T-helper 17 cell (primary cell): ENCODE measurements at regions not wholly inside any gene's neighbourhood (a gene's known extent, or its start where the extent isn't known, plus 50 kb on each side); places are given as distances from the start of the nearest gene placed in this dataset.

ENCODE experiments used
- ATAC-seq: fragments of 150-1000 bp; cut with Tn5 transposase; 2 replicates; pipeline ENCODE4 v1.10.0; 2021; ENCODE audit warnings: mild to moderate bottlenecking, moderate library complexity
- DNase-seq, 3 donors: peaks; one replicate each; pipeline versions ENCODE4 v3.0.0 to v3.0.0-alpha.2; 2020 to 2021
- H3K9me3 ChIP-seq: one replicate; pipeline ENCODE4 v1.7.0; 2013; ENCODE audit warnings: low read length, mild to moderate bottlenecking; ENCODE audit not compliant: control insufficient read depth, poor library complexity, severe bottlenecking
- H3K27ac Mint-ChIP-seq: one replicate; pipeline ENCODE4 v1.8.0; 2022; ENCODE audit warnings: mild to moderate bottlenecking, moderate library complexity, mixed read lengths
- H3K27me3 Mint-ChIP-seq: one replicate; pipeline ENCODE4 v1.8.0; 2022; ENCODE audit warnings: mixed read lengths
- H3K36me3 Mint-ChIP-seq: one replicate; pipeline ENCODE4 v1.8.0; 2022; ENCODE audit warnings: low read depth, mixed read lengths
- H3K4me1 Mint-ChIP-seq: one replicate; pipeline ENCODE4 v1.8.0; 2022; ENCODE audit warnings: mild to moderate bottlenecking, mixed read lengths
- H3K4me3 Mint-ChIP-seq: one replicate; pipeline ENCODE4 v1.8.0; 2022; ENCODE audit warnings: mild to moderate bottlenecking, moderate library complexity, mixed read lengths

GRCh38 chr10:2414562-2414961 lies 652.8 kb upstream of the PFKP start:
- no peaks in the 10 kb centered on the region for H3K9me3 ChIP-seq
- Mint-ChIP-seq H3K4me1 (no peaks in the 10 kb centered on the region), H3K27ac (no peak overlapping the region), H3K27me3 (no peaks in the 10 kb centered on the region), H3K36me3 (no peaks in the 10 kb centered on the region), H3K4me3 (no peak overlapping the region)
- no peak for DNase-seq
- ATAC-seq, result no peak

DNA sequence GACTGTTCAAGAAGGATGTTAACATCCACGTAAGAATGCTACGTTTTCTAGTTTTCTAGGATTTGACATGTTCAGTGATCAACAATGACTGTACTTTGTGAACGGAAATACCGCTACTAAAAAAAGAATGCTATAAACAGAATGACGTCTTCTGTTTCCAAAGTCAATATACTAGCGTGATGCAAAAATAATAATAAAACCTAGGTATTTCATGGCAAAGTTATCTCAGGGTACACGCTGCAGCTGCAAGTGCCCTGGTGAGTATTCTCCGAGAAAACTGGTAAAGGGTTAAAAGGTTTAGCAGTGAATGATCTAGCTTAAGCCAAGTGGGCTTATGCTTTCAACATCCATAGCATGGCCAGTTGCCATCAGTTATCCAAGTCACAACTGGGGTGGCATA lies 653.3 kb upstream of the PFKP start:
- Mint-ChIP-seq H3K4me1 (no peaks in the 10 kb centered on the region), H3K27me3 (no peaks in the 10 kb centered on the region), H3K4me3 (no peak overlapping the region), H3K36me3 (no peaks in the 10 kb centered on the region), H3K27ac (no peak overlapping the region)
- ATAC-seq, result no peak
- DNase-seq, result no peak
- H3K9me3 ChIP-seq, result no peaks in the 10 kb centered on the region

DNA sequence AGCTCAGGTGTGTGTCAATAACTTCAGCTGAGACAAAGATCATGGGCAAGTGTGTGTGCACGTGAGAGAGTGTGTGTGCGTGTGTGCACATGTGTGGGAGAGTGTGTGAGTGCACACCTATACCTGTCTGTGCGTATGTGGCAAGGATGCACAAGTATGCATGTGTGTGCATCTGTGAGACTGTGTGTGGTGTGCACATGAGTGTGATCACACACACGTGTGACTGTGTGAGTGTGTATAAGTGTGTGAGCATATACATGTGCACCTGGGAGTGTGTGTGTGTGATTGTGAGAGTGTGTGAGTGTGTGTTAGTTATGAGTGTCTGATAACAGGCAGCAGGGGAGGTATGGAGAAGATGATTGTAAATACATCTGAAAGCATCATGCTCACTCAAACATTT lies 657.3 kb upstream of the PFKP start:
- no peaks in the 10 kb centered on the region for H3K27me3 Mint-ChIP-seq

GRCh38 chr10:2401459-2401858 lies 664.1 kb upstream of the ADARB2 start:
- ATAC-seq (no peak), DNase-seq (no peak)
- Mint-ChIP-seq H3K27me3 (peaks cover 15% of the 10 kb centered on the region), H3K4me1 (no peaks in the 10 kb centered on the region), H3K4me3 (no peak overlapping the region), H3K36me3 (no peaks in the 10 kb centered on the region), H3K27ac (no peak overlapping the region)
- no peaks in the 10 kb centered on the region for H3K9me3 ChIP-seq

More for the DNA sequence above, 657.3 kb upstream of the PFKP start:
- H3K4me3 Mint-ChIP-seq, result no peak overlapping the region
- ATAC-seq (no peak), DNase-seq (no peak)
- no peak overlapping the region for H3K27ac Mint-ChIP-seq
- H3K36me3 Mint-ChIP-seq, result no peaks in the 10 kb centered on the region
- no peaks in the 10 kb centered on the region for H3K9me3 ChIP-seq
- H3K4me1 Mint-ChIP-seq, result no peaks in the 10 kb centered on the region

GRCh38 chr10:2399482-2399881 lies 662.2 kb upstream of the ADARB2 start:
- ATAC-seq (no peak), DNase-seq (no peak)
- Mint-ChIP-seq H3K27ac (no peak overlapping the region), H3K4me1 (no peaks in the 10 kb centered on the region), H3K4me3 (no peak overlapping the region), H3K27me3 (peaks cover 17% of the 10 kb centered on the region), H3K36me3 (no peaks in the 10 kb centered on the region)
- H3K9me3 ChIP-seq, result no peaks in the 10 kb centered on the region

- no peak overlapping the region for H3K4me3 Mint-ChIP-seq
- no peaks in the 10 kb centered on the region for H3K36me3 Mint-ChIP-seq
- H3K4me1 Mint-ChIP-seq, result no peaks in the 10 kb centered on the region
- DNase-seq, result no peak
- peaks cover 4% of the 10 kb centered on the region for H3K27me3 Mint-ChIP-seq
- H3K9me3 ChIP-seq, result no peaks in the 10 kb centered on the region
- no peak overlapping the region for H3K27ac Mint-ChIP-seq
- no peak for ATAC-seq
Measured at GRCh38 chr10:2392145-2392812, 655.0 kb upstream of the ADARB2 start.

DNA sequence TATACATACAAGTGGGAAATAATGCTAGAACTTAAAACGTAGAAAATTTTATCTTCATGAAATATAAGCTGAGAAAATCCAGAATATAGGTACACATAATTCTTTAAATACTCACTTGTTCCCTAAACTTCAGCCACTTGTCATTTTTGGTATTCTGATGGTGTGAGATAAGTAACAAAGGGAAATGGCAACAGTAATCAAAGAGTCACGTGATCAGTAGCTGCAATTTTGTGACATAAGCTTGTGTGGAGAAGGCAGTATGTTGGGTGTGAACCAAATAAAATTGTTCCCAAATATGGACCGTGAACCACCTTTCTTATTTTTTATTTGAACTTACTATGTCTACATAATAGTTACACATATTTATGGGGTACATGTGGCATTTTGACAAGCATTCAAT lies 650.3 kb upstream of the ADARB2 start:
- no peak overlapping the region for H3K4me3 Mint-ChIP-seq
- H3K27ac Mint-ChIP-seq, result no peak overlapping the region
- H3K36me3 Mint-ChIP-seq, result no peaks in the 10 kb centered on the region
- no peak for ATAC-seq
- DNase-seq, result no peak
- H3K27me3 Mint-ChIP-seq, result no peaks in the 10 kb centered on the region
- H3K4me1 Mint-ChIP-seq, result no peaks in the 10 kb centered on the region
- no peaks in the 10 kb centered on the region for H3K9me3 ChIP-seq

GRCh38 chr10:2387261-2387660 lies 649.9 kb upstream of the ADARB2 start:
- ATAC-seq (no peak), DNase-seq (no peak)
- Mint-ChIP-seq H3K27ac (no peak overlapping the region), H3K4me1 (no peaks in the 10 kb centered on the region), H3K4me3 (no peak overlapping the region), H3K27me3 (no peaks in the 10 kb centered on the region), H3K36me3 (no peaks in the 10 kb centered on the region)
- H3K9me3 ChIP-seq, result no peaks in the 10 kb centered on the region

- Mint-ChIP-seq H3K27ac (no peak overlapping the region), H3K36me3 (no peaks in the 10 kb centered on the region), H3K4me3 (no peak overlapping the region), H3K27me3 (no peaks in the 10 kb centered on the region), H3K4me1 (no peaks in the 10 kb centered on the region)
- ATAC-seq (no peak), DNase-seq (no peak)
- H3K9me3 ChIP-seq, result no peaks in the 10 kb centered on the region
Measured at GRCh38 chr10:2380218-2380617, 642.9 kb upstream of the ADARB2 start.

GRCh38 chr10:2367083-2367482 lies 629.8 kb upstream of the ADARB2 start:
- no peaks in the 10 kb centered on the region for H3K36me3 Mint-ChIP-seq
- H3K27ac Mint-ChIP-seq, result no peak overlapping the region
- no peaks in the 10 kb centered on the region for H3K4me1 Mint-ChIP-seq
- ATAC-seq, result no peak
- H3K4me3 Mint-ChIP-seq, result no peak overlapping the region
- no peak for DNase-seq
- no peaks in the 10 kb centered on the region for H3K9me3 ChIP-seq
- peaks cover 7% of the 10 kb centered on the region for H3K27me3 Mint-ChIP-seq

GRCh38 chr10:2366264-2366931 lies 629.1 kb upstream of the ADARB2 start:
- no peak for DNase-seq
- Mint-ChIP-seq H3K36me3 (no peaks in the 10 kb centered on the region), H3K4me1 (no peaks in the 10 kb centered on the region), H3K27me3 (peaks cover 10% of the 10 kb centered on the region), H3K4me3 (no peak overlapping the region), H3K27ac (no peak overlapping the region)
- ATAC-seq, result no peak
- no peaks in the 10 kb centered on the region for H3K9me3 ChIP-seq

DNA sequence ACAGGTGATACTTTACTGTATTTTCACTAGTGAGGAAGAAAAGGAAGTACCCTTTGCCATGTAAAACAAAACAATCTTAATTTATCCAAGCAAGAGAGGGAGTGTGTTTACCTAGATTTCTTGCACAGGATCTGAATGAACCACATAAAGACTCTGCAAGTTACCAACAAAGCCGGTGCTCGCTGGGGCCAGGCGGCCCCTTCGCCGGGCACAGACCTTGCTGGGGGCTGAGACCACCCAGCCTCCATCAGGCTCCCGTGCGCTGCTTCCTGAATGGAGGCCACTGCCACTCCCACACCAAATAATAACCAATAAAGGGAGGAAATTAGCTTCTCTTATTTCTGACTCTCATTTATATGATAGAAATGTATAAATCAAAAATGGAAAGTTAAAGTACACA lies 625.0 kb upstream of the ADARB2 start:
- no peak overlapping the region for H3K4me3 Mint-ChIP-seq
- H3K4me1 Mint-ChIP-seq, result no peaks in the 10 kb centered on the region
- no peak overlapping the region for H3K27ac Mint-ChIP-seq
- DNase-seq, result no peak
- peaks cover 5% of the 10 kb centered on the region for H3K27me3 Mint-ChIP-seq
- H3K36me3 Mint-ChIP-seq, result no peaks in the 10 kb centered on the region
- H3K9me3 ChIP-seq, result no peaks in the 10 kb centered on the region
- no peak for ATAC-seq

DNA sequence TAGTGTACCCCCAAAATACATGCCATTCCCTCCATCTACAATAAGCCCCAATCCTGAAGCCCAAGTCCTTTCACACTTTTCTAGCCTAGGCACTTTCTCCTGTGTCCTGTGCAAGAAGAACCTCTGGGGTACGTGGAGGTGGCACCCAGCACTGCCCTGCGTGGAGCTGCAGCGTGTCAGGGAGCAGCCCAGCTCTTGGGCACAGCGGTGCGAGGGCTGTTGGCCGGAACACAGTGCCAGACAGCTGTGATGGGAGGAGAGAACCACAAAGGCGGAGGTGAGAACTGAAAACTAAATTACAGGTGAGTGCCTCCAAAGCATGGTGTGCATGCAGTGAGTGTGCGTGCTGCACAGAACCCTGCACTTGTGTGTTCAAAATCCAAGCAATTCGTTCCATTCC lies 621.3 kb upstream of the ADARB2 start:
- DNase-seq (no peak), ATAC-seq (no peak)
- no peaks in the 10 kb centered on the region for H3K4me1 Mint-ChIP-seq
- H3K27ac Mint-ChIP-seq, result no peak overlapping the region
- no peaks in the 10 kb centered on the region for H3K36me3 Mint-ChIP-seq
- H3K4me3 Mint-ChIP-seq, result no peak overlapping the region
- H3K9me3 ChIP-seq, result no peaks in the 10 kb centered on the region
- peaks cover 11% of the 10 kb centered on the region for H3K27me3 Mint-ChIP-seq

DNA sequence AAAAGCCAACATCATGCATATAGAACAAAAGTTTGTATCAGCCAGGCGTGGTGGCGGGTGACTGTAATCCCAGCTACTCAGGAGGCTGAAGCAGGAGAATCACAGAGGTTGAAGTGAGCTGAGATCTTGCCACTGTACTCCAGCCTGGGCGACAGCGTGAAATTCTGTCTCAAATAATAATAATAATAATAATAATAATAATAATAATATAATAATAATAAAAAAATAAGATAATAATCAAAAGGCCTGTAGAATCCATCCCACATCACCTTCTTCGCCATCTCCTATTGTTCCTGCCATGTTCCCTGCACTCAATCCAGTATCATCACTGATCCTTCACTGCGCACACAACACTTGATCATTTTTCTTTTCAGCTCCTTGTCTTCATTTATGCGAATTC lies 619.3 kb upstream of the ADARB2 start:
- Mint-ChIP-seq H3K27ac (no peak overlapping the region), H3K36me3 (no peaks in the 10 kb centered on the region), H3K4me1 (no peaks in the 10 kb centered on the region), H3K4me3 (no peak overlapping the region), H3K27me3 (peaks cover 5% of the 10 kb centered on the region)
- ATAC-seq, result no peak
- no peak for DNase-seq
- no peaks in the 10 kb centered on the region for H3K9me3 ChIP-seq
